GM18867 (cell line): ENCODE measurements at regions not wholly inside any gene's neighbourhood (a gene's known extent, or its start where the extent isn't known, plus 50 kb on each side); places are given as distances from the start of the nearest gene placed in this dataset.

Experiments
- ATAC-seq: cut with Tn5 transposase; IDR thresholded peaks from one replicate; pipeline ENCODE4 v1.9.1; 2021; ENCODE audit warnings: mild to moderate bottlenecking, moderate library complexity; ENCODE audit not compliant: unreplicated experiment

DNA sequence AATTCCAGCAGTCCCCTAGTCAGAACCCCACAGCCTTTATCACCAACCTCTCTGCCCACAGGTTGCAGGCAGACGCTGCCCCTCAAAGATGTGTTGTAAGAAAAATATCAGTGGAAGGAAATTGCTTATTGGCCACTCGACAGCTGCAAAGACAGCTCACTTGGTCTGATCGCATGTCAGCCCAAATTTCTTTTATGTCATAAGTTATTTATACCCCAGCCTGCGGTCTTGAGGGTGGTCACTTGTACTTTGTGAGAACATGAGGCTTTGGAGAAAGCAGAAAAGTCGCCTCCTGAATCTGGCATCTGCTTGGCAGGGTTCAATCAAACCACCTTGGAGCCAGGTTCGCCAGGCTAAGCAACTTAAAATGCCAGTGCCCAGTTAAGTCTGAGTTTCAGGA, 236.5 kb upstream of the CDH4 start:
- no peak for ATAC-seq

GRCh38 chr20:61019322-61019721, 232.7 kb upstream of the CDH4 start:
- ATAC-seq, result no peak

DNA sequence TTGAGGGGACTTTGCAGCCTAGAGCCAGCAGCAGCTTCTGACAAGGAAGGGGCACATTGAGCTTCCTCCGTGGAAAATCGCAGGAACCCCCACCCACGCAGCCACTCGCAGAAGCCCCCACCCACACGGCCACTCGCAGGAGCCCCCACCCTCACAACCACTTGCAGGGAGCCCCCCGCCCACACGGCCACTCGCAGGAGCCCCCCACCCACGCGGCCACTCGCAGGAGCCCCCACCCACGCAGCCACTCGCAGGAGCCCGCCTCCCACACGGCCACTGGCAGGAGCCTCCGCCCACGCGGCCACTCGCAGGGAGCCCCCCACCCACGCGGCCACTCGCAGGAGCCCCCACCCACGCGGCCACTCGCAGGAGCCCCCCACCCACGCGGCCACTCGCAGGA, 228.4 kb upstream of the CDH4 start:
- ATAC-seq, result no peak

GRCh38 chr20:61024390-61024789, 227.7 kb upstream of the CDH4 start:
- no peak for ATAC-seq

DNA sequence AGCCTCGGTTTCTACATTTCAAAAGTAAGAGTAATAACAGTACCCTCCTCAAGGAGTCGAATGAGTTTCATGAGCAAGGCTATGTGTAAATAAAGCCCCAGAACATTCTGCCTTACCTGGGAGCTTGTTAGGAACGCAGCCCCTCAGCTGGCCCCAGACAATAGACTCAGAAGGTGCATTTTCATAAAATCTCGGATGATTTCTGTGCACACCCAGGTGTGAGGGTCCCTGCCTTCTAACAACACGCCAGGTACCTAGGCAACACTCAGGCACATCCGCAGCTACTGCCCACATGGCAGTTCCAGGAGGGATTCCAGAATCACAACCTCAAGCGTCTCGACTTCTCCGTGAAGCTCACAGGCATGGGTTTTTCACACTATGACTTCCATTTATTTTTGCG, 226.5 kb upstream of the CDH4 start:
- ATAC-seq, result no peak

- ATAC-seq, result no peak
These were observed 225.9 kb upstream of the CDH4 start for GRCh38 chr20:61026173-61026572.

DNA sequence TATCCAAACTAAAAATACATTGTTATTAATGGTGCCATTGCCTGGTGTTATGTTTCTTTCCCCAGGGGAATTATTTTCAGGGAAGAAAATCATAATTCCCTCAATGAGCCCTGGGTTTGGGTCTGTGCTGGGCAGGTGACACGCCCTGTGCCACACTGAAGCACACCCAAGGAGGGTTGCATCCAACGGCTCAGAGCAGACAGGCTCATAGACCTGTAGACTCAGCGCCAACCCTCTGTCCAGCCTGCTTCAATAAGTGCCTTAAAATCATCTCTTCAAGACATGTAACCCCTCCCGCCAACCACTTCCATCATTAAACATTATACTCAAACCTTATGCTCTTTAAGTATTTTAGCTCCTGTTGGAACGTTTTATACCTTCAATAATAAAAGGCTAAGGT, 225.3 kb upstream of the CDH4 start:
- ATAC-seq, result no peak

GRCh38 chr20:61027218-61027617, 224.8 kb upstream of the CDH4 start:
- no peak for ATAC-seq

GRCh38 chr20:61030130-61030529, 221.9 kb upstream of the CDH4 start:
- ATAC-seq, result no peak

DNA sequence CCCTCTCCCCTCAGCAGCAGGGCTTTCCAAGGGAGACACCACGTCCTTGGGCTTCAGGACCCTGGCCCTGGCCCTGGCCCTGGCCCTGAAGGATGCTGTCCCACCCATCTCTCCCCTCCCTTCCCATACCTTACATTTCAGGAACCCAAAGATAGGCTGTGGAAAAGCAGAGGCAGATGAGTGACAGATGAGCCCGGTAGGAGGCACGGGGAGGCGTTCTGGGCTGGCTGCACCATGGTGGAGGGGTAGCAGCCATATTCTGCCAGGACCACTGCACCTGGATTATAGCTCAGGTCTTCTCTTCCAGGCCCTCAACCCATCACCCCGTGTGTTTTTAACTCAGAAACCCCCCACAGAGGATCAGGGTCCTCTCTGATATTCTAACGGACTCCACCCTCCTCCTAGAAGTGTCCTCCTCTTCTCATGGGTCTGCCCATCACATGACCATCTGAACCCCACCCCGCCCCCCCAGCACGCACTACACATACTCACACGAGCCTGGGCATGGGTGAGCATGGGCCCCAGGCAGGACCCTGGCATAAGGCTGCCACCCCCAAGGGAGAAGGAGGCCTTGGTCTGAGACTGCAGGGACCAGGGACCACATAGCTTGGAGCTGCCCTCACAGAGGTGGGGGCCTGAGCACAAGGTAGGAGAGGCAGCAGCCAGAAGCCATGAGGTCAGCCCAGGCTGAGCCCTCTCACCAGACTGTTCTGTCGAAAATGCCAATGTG, 220.8 kb upstream of the CDH4 start:
- ATAC-seq, result no peak

GRCh38 chr20:61037498-61037897, 214.6 kb upstream of the CDH4 start:
- no peak for ATAC-seq

- no peak for ATAC-seq
These were observed 210.6 kb upstream of the CDH4 start for GRCh38 chr20:61041481-61041880.

GRCh38 chr20:61042506-61043385, 209.3 kb upstream of the CDH4 start:
- no peak for ATAC-seq

- ATAC-seq, result no peak
These were observed 208.4 kb upstream of the CDH4 start for GRCh38 chr20:61043681-61044080.

DNA sequence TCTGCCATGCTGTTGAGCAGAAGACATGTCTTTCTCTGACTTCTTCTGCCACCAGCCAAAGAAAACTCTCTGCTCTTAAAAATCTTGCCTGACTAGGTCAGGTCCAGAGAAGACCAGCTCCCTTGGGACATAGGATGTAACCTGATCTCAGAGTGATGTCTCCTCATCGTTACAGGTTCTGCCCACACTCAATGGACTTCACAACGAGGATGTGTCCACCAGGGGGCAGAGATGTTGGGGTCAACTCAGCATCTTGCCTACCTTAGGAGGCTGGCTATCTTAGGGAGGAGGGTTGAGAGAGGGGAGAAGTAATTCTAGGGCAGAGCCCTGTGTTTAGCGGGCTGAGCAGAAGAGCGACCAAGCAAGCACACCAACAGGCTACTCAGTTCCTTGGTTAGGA, 207.6 kb upstream of the CDH4 start:
- no peak for ATAC-seq

DNA sequence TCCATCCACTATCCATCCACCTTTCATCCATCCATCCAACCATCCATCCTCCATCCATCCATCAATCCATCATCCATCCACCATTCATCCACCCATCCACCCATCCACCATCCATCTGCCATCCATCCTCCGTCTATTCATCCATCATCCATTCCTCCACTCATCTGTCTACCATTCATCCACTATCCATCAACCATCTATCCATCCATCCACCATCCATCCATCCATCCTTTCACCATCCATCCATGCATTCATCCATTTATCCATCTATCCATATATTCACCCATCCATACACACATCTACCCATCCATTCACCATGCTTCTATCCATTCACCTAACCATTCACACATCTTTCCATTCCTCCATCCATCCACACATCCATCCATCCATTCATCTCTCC, 207.0 kb upstream of the CDH4 start:
- ATAC-seq, result no peak

GRCh38 chr20:61045876-61046585, 206.0 kb upstream of the CDH4 start:
- ATAC-seq, result no peak

GRCh38 chr20:61046721-61047351, 205.2 kb upstream of the CDH4 start:
- no peak for ATAC-seq

DNA sequence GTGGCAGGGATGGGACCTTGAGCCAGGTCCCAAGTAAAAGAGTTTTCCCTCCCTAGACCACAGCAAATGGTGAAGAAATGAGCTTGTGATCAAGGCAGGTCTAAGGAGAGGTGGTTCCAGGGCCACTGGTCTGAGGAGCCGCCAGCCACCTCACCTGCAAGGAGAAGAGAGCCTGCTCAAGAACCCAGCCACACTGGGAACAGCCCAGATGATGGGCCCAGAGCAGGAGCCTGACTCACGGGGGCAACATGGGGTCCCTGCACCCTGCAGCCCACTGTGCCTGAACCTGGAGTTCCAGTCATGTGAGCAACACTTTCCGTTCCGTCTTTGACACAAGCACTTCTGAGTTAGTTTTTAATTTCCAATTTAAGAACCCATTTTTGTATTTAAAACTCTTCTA, 204.5 kb upstream of the CDH4 start:
- no peak for ATAC-seq

DNA sequence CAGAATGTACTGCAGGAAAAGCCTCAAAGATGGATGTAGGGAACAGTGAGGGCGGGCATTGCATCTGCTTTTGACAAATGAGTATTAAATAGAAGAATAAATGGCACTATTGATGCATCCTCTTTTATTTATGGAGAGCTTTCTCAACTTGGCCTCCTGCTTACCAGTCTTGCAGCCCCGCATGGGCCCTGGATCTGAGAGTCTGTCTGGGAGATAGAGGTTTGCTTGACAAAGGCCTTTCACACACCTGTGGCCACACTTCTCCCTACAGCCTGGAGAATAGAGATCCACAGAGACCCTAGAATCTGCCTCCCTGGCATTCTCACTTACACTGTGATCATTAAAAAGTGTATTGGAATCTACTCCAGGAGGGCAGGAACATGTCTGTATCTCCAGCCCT, 203.8 kb upstream of the CDH4 start:
- ATAC-seq, result no peak

DNA sequence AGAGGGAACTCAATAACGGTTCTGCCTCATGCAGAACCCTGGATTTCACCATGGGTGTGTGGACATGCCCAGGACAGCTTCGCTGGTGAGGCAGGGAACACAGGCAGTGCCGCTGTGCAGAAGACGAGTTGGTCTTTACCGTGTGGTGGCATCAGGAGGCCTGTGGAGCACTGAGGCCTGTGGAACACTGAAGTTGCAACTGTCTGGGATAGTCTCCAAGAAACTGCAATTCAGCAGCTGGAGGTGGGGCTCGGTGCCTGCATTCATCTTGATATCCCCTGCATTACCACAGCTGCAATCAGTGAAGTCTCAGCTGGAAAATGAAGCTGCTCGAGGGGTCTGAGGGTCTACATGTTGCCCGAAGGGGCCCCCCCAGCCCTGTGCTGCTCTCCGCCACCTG, 202.4 kb upstream of the CDH4 start:
- ATAC-seq, result no peak
